Left colon (tissue), 2 donors: ENCODE measurements at regions not wholly inside any gene's neighbourhood (a gene's known extent, or its start where the extent isn't known, plus 50 kb on each side); places are given as distances from the start of the nearest gene placed in this dataset.
A peak's percentile ranks its signal among the peaks of the same experiment; 100 is the strongest.

Source experiments
- ATAC-seq: fragments of 200-7000 bp; cut with Tn5 transposase; one replicate; pipeline ENCODE4 v1.9.1; 2020; ENCODE audit warnings: mild to moderate bottlenecking, moderate library complexity
- DNase-seq, 2 donors: peaks; one replicate each; pipeline ENCODE4 v3.0.0-alpha.2; 2020
- intact Hi-C, 2 donors: fragments of 100-400 bp; cut with DNase I in 1 of 2; cut with micrococcal nuclease in 1 of 2; formaldehyde crosslinking; loops; one replicate each; pipeline versions ENCODE4 v1.11.2 to v1.14.0; 2022; cut with DNase I, micrococcal nuclease
- donor health status: DM: no; HTN: no; CAD: no.
- donor health status: DM: yes; HTN: yes; CAD: no.

GRCh38 chr2:240249423-240250149 lies 109.1 kb upstream of the OTOS start:
- ATAC-seq (no peak), DNase-seq (peak in 1 of 2 donors; percentile 20)
- intact Hi-C loops = no loop called here

- DNase-seq (no peak), ATAC-seq (no peak)
- intact Hi-C loops = no loop called here
Measured at GRCh38 chr2:240250150-240250984, 109.9 kb upstream of the OTOS start.

GRCh38 chr2:240250985-240251847 lies 110.8 kb upstream of the OTOS start:
- peak; percentile 91 for ATAC-seq
- peak; percentile 60 to 75 for DNase-seq
- intact Hi-C loops = no loop called here

- DNase-seq (no peak), ATAC-seq (no peak)
- intact Hi-C loops = no loop called here
Measured at GRCh38 chr2:240251848-240252190, 111.4 kb upstream of the OTOS start.

- intact Hi-C loops = no loop called here
- no peak for DNase-seq
- no peak for ATAC-seq
Measured at GRCh38 chr2:240252191-240252871, 111.9 kb upstream of the OTOS start.

GRCh38 chr2:240252872-240253511 lies 112.5 kb upstream of the OTOS start:
- no peak for ATAC-seq
- intact Hi-C loops = no loop called here
- no peak for DNase-seq

GRCh38 chr2:240253583-240254145 lies 113.2 kb upstream of the OTOS start:
- intact Hi-C loops = no loop called here
- ATAC-seq = no peak
- DNase-seq = no peak

- no peak for ATAC-seq
- DNase-seq = no peak
- intact Hi-C loops = no loop called here
Measured at GRCh38 chr2:240254337-240255164, 114.1 kb upstream of the OTOS start.

- no peak for ATAC-seq
- intact Hi-C loops = no loop called here
Measured at GRCh38 chr2:240255165-240255491, 114.7 kb upstream of the OTOS start.

GRCh38 chr2:240255811-240256703 lies 115.6 kb upstream of the OTOS start:
- no peak for ATAC-seq
- intact Hi-C loops = no loop called here
- DNase-seq = no peak

More at GRCh38 chr2:240255165-240255491, 114.7 kb upstream of the OTOS start:
- no peak for DNase-seq

- DNase-seq (no peak), ATAC-seq (no peak)
- intact Hi-C loops = no loop called here
Measured at GRCh38 chr2:240256704-240257637, 116.5 kb upstream of the OTOS start.

- DNase-seq (no peak), ATAC-seq (no peak)
- intact Hi-C loops = no loop called here
Measured at GRCh38 chr2:240257940-240258580, 117.6 kb upstream of the OTOS start.

GRCh38 chr2:240258685-240259084 lies 118.2 kb upstream of the OTOS start:
- intact Hi-C loops = no loop called here
- no peak for ATAC-seq

GRCh38 chr2:240259201-240259923 lies 118.9 kb upstream of the OTOS start:
- intact Hi-C loops = no loop called here
- no peak for ATAC-seq
- DNase-seq = no peak

More at GRCh38 chr2:240258685-240259084, 118.2 kb upstream of the OTOS start:
- no peak for DNase-seq
